MM.1S (cell line): ENCODE measurements at regions not wholly inside any gene's neighbourhood (a gene's known extent, or its start where the extent isn't known, plus 50 kb on each side); places are given as distances from the start of the nearest gene placed in this dataset.

ENCODE experiments used
- CTCF ChIP-seq: fragments of 300-600 bp; sonication (generic); IDR thresholded peaks from 2 replicates; pipeline ENCODE4 v1.5.1; 2016; ENCODE audit warnings: antibody characterized with exemption, low read length, mixed read lengths
- EZH2 ChIP-seq: fragments of 300-600 bp; sonication (generic); optimal IDR thresholded peaks from 2 replicates; pipeline ENCODE3; 2017; ENCODE audit warnings: low read depth, mild to moderate bottlenecking, antibody characterized with exemption, low read length, mixed read lengths
- EZH2phosphoT487 ChIP-seq: fragments of 300-600 bp; sonication (generic); IDR thresholded peaks from 2 replicates; pipeline ENCODE4 v1.6.1; 2018; ENCODE audit warnings: antibody characterized with exemption, low read length

- TF ChIP-seq CTCF (no peak), EZH2 (no peak), EZH2phosphoT487 (no peak)
These were observed 244.8 kb downstream of the CSNK1G3 start for GRCh38 chr5:123756816-123757215.
